ENCODE measurements at regions not wholly inside any gene's neighbourhood (a gene's known extent, or its start where the extent isn't known, plus 50 kb on each side); places are given as distances from the start of the nearest gene placed in this dataset.

DNA sequence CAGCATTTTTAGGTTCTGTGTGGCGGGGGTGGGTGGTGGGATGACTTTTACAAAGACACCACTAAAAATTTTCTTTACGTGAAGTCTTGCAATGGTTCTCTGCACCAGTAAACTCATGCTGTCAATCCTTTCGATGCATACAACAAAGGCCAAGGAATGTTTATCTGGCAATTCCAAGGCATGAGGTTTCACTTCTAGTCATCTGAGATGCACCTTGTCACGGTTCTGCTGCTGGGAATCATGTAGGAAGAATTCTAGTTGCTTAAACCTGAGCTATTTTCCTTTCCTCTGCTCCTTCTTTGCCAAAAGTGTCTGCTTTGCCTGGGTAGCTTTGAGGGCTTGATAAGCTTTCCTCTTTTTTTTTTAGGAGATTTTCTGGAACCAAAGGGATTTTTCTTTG lies 1204.5 kb upstream of the SEMA6A start:
- ChIA-PET CTCF (no interaction called here), POLR2A (no interaction called here)
- FAIRE-seq (no peak), DNase-seq (ENCODE audit: low read depth in 1 of 2, low spot score in 1 of 2) (no peak), ATAC-seq (no peak)
- 24% methylated on average over 4 of the region's 4 CpGs for WGBS (ENCODE audit: missing lambda C conversion rate)
- H3K4me3 ChIP-seq, result no peak overlapping the region
- H3K4me2 ChIP-seq, result no peak overlapping the region
- TF ChIP-seq, protein P1, sequence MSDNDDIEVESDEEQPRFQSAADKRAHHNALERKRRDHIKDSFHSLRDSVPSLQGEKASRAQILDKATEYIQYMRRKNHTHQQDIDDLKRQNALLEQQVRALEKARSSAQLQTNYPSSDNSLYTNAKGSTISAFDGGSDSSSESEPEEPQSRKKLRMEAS (IDR thresholded peaks at IDR 0.05), result no peak
- no peak for TF ChIP-seq RCOR1 (IDR thresholded peaks at IDR 0.05; ENCODE audit: low read depth, low read length)
- no peak for TF ChIP-seq EP300 (IDR thresholded peaks at IDR 0.05)
- no peak for TF ChIP-seq ZC3H11A (IDR thresholded peaks at IDR 0.05)
- TF ChIP-seq, protein P2, sequence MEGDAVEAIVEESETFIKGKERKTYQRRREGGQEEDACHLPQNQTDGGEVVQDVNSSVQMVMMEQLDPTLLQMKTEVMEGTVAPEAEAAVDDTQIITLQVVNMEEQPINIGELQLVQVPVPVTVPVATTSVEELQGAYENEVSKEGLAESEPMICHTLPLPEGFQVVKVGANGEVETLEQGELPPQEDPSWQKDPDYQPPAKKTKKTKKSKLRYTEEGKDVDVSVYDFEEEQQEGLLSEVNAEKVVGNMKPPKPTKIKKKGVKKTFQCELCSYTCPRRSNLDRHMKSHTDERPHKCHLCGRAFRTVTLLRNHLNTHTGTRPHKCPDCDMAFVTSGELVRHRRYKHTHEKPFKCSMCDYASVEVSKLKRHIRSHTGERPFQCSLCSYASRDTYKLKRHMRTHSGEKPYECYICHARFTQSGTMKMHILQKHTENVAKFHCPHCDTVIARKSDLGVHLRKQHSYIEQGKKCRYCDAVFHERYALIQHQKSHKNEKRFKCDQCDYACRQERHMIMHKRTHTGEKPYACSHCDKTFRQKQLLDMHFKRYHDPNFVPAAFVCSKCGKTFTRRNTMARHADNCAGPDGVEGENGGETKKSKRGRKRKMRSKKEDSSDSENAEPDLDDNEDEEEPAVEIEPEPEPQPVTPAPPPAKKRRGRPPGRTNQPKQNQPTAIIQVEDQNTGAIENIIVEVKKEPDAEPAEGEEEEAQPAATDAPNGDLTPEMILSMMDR (IDR thresholded peaks at IDR 0.05), result no peak
- TF ChIP-seq, protein P3, sequence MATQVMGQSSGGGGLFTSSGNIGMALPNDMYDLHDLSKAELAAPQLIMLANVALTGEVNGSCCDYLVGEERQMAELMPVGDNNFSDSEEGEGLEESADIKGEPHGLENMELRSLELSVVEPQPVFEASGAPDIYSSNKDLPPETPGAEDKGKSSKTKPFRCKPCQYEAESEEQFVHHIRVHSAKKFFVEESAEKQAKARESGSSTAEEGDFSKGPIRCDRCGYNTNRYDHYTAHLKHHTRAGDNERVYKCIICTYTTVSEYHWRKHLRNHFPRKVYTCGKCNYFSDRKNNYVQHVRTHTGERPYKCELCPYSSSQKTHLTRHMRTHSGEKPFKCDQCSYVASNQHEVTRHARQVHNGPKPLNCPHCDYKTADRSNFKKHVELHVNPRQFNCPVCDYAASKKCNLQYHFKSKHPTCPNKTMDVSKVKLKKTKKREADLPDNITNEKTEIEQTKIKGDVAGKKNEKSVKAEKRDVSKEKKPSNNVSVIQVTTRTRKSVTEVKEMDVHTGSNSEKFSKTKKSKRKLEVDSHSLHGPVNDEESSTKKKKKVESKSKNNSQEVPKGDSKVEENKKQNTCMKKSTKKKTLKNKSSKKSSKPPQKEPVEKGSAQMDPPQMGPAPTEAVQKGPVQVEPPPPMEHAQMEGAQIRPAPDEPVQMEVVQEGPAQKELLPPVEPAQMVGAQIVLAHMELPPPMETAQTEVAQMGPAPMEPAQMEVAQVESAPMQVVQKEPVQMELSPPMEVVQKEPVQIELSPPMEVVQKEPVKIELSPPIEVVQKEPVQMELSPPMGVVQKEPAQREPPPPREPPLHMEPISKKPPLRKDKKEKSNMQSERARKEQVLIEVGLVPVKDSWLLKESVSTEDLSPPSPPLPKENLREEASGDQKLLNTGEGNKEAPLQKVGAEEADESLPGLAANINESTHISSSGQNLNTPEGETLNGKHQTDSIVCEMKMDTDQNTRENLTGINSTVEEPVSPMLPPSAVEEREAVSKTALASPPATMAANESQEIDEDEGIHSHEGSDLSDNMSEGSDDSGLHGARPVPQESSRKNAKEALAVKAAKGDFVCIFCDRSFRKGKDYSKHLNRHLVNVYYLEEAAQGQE (IDR thresholded peaks at IDR 0.05), result no peak
- no peak for TF ChIP-seq FOXS1 (CRISPR knock-in tag; IDR thresholded peaks at IDR 0.05)
- TF ChIP-seq, protein P4, sequence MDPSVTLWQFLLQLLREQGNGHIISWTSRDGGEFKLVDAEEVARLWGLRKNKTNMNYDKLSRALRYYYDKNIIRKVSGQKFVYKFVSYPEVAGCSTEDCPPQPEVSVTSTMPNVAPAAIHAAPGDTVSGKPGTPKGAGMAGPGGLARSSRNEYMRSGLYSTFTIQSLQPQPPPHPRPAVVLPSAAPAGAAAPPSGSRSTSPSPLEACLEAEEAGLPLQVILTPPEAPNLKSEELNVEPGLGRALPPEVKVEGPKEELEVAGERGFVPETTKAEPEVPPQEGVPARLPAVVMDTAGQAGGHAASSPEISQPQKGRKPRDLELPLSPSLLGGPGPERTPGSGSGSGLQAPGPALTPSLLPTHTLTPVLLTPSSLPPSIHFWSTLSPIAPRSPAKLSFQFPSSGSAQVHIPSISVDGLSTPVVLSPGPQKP (IDR thresholded peaks at IDR 0.05; ENCODE audit: low read depth, low read length), result no peak
- TF ChIP-seq, protein P5, sequence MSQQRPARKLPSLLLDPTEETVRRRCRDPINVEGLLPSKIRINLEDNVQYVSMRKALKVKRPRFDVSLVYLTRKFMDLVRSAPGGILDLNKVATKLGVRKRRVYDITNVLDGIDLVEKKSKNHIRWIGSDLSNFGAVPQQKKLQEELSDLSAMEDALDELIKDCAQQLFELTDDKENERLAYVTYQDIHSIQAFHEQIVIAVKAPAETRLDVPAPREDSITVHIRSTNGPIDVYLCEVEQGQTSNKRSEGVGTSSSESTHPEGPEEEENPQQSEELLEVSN (IDR thresholded peaks at IDR 0.05; ENCODE audit: borderline replicate concordance, low read depth), result no peak
- TF ChIP-seq, protein P6, sequence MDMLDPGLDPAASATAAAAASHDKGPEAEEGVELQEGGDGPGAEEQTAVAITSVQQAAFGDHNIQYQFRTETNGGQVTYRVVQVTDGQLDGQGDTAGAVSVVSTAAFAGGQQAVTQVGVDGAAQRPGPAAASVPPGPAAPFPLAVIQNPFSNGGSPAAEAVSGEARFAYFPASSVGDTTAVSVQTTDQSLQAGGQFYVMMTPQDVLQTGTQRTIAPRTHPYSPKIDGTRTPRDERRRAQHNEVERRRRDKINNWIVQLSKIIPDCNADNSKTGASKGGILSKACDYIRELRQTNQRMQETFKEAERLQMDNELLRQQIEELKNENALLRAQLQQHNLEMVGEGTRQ (IDR thresholded peaks at IDR 0.05), result no peak
- no peak for TF ChIP-seq HOXA7 (CRISPR knock-in tag; IDR thresholded peaks at IDR 0.05)
- no peak overlapping the region for H3K27ac ChIP-seq
- no peaks in the 10 kb centered on the region for H3K9me3 ChIP-seq
- H3K4me1 ChIP-seq, result no peaks in the 10 kb centered on the region

DNA sequence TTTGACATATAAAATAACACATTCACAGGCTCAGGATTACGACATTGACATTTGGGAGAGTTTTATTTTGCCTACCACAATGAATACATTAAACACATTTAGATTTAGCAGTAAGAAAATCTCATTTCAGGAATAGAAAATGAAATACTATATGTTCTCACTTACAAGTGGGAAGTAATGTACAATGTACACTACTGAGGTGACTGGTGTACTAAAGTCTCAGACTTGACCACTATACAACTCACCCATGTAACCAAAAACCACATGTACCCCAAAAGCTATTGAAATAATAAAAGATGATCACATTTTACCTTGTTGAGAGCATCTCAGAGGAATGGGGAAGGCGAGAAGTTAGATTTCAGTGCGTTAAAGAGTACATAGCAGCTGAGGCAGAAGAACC lies 1202.4 kb upstream of the SEMA6A start:
- POLR2A ChIA-PET, result no interaction called here
- CTCF ChIA-PET, result no interaction called here
- FAIRE-seq (no peak), DNase-seq (ENCODE audit: low read depth in 1 of 2, low spot score in 1 of 2) (no peak), ATAC-seq (no peak)
- Histone ChIP-seq H3K4me3 (no peak overlapping the region), H3K9me3 (no peaks in the 10 kb centered on the region), H3K27ac (no peak overlapping the region), H3K4me2 (no peak overlapping the region), H3K4me1 (no peaks in the 10 kb centered on the region)
- WGBS (ENCODE audit: missing lambda C conversion rate), result 1% methylated on average over 3 of the region's 3 CpGs
- TF ChIP-seq HDAC2 (IDR thresholded peaks at IDR 0.05) (no peak), TFCP2L1 (CRISPR knock-in tag; IDR thresholded peaks at IDR 0.05) (no peak), ZC3H11A (IDR thresholded peaks at IDR 0.05) (no peak), NPAS2 (CRISPR knock-in tag; IDR thresholded peaks at IDR 0.05; ENCODE audit: borderline replicate concordance) (no peak), KDM5A (IDR thresholded peaks at IDR 0.05) (no peak), CBX2 (IDR thresholded peaks at IDR 0.05; ENCODE audit: borderline replicate concordance, low read depth) (no peak), POLR2AphosphoS2 (conservative IDR thresholded peaks at IDR 0.05; ENCODE audit: low read length) (no peak), EHF (CRISPR knock-in tag; IDR thresholded peaks at IDR 0.05) (no peak), FOSL2 (IDR thresholded peaks at IDR 0.05) (no peak), FOSL2 (CRISPR knock-in tag; IDR thresholded peaks at IDR 0.05) (no peak), HEYL (CRISPR knock-in tag; IDR thresholded peaks at IDR 0.05) (no peak)
- TF ChIP-seq, protein P7, sequence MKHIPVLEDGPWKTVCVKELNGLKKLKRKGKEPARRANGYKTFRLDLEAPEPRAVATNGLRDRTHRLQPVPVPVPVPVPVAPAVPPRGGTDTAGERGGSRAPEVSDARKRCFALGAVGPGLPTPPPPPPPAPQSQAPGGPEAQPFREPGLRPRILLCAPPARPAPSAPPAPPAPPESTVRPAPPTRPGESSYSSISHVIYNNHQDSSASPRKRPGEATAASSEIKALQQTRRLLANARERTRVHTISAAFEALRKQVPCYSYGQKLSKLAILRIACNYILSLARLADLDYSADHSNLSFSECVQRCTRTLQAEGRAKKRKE (CRISPR knock-in tag; IDR thresholded peaks at IDR 0.05; ENCODE audit: low read depth), result no peak
- TF ChIP-seq, protein P6 (IDR thresholded peaks at IDR 0.05), result no peak
- TF ChIP-seq, protein P3 (IDR thresholded peaks at IDR 0.05), result no peak
- TF ChIP-seq, protein P8, sequence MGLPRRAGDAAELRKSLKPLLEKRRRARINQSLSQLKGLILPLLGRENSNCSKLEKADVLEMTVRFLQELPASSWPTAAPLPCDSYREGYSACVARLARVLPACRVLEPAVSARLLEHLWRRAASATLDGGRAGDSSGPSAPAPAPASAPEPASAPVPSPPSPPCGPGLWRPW (IDR thresholded peaks at IDR 0.05), result no peak
